ENCODE measurements at regions not wholly inside any gene's neighbourhood (a gene's known extent, or its start where the extent isn't known, plus 50 kb on each side); places are given as distances from the start of the nearest gene placed in this dataset.
"Not testable (repeated sequence)": the region's sequence is repeated elsewhere in the genome, so short reads cannot be mapped to it uniquely, and the experiment has no call there.

DNA sequence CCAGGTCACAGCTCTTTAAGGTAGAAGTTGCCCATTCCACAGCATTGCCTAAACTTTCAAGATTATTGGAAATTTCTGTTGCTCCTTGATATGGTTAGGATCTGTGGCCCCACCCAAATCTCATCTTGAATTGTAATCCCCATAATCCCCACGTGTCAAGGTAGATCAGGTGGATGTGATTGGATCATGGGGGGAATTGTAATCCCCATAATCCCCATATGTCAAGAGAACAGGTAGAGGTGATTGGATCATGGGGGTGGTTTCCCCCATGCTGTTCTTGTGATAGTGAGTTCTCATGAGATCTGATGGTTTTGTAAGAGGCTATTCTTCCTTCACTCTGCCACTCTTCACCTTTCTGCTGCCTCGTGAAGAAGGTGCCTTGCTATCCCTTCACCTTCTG lies 327.4 kb upstream of the MAP3K7 start:
- no peak for DNase-seq (ENCODE audit: low read depth)

- no peak for DNase-seq (ENCODE audit: low read depth)
Measured at GRCh38 chr6:90913266-90913960, 326.5 kb upstream of the MAP3K7 start.

- no peak for DNase-seq (ENCODE audit: low read depth)
Measured at GRCh38 chr6:90911642-90912041, 324.8 kb upstream of the MAP3K7 start.

- DNase-seq (ENCODE audit: low read depth): no peak
Measured at GRCh38 chr6:90910893-90911292, 324.0 kb upstream of the MAP3K7 start.

- no peak for DNase-seq (ENCODE audit: low read depth)
Measured at GRCh38 chr6:90907931-90908655, 321.2 kb upstream of the MAP3K7 start.

- no peak for DNase-seq (ENCODE audit: low read depth)
Measured at GRCh38 chr6:90905351-90905750, 318.5 kb upstream of the MAP3K7 start.

GRCh38 chr6:90900034-90900433 lies 313.2 kb upstream of the MAP3K7 start:
- no peak for DNase-seq (ENCODE audit: low read depth)

DNA sequence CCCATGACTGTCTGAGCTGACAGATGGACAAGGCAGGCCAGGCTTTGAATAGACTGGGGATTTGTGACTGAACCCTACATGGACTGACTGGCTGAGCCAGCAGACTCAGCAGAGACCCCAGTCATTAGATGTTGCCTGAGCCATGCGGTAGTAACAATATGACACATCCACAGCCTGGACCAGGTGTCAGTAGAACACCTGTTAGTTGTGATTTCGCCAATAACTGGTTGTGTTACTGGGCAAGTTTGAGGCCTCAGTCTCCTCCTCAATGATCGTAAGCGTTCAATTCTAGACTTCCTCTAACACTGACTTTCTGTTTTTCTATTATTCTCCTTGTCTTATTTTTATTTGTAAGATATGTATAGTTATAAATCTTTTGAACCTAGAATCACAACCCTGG lies 311.9 kb upstream of the MAP3K7 start:
- DNase-seq (ENCODE audit: low read depth): no peak

GRCh38 chr6:90896075-90896547 lies 309.2 kb upstream of the MAP3K7 start:
- DNase-seq (ENCODE audit: low read depth): no peak

DNA sequence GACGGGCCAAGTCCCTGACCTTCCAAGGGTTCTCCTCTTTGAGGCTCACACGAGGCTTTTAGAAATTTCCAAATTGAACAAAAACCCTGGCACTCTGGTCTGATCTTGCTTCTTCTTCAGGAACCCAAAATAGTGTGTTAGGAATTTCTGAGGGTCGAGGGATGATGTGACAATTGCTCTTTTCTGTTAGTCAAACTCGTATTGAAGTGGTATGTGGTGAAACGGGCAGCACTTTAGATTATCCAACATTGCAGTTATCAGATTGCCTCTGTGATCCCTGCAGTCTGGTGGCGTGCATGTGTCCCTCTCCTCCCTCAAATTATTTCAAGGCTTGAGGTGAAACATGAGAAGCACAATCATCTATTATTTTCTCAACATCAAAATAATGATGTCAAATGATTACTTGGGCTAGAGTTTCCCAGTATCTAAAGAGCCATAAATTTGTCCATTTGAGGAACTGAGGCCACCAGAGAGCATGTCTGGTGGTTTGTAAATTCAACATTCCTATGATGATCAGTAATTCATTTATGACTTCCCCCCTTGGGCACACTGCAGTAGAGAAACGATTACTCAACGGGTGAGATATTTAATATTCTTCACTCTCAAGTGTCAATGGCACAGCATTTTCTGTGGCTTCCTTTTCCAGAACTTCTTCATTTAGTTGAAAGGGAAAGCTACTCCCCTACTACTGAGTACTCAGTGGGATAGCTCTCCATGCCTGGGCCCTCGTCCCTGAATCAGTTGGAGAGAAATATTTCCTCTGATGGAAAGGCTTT lies 308.6 kb upstream of the MAP3K7 start:
- DNase-seq (ENCODE audit: low read depth): no peak

DNA sequence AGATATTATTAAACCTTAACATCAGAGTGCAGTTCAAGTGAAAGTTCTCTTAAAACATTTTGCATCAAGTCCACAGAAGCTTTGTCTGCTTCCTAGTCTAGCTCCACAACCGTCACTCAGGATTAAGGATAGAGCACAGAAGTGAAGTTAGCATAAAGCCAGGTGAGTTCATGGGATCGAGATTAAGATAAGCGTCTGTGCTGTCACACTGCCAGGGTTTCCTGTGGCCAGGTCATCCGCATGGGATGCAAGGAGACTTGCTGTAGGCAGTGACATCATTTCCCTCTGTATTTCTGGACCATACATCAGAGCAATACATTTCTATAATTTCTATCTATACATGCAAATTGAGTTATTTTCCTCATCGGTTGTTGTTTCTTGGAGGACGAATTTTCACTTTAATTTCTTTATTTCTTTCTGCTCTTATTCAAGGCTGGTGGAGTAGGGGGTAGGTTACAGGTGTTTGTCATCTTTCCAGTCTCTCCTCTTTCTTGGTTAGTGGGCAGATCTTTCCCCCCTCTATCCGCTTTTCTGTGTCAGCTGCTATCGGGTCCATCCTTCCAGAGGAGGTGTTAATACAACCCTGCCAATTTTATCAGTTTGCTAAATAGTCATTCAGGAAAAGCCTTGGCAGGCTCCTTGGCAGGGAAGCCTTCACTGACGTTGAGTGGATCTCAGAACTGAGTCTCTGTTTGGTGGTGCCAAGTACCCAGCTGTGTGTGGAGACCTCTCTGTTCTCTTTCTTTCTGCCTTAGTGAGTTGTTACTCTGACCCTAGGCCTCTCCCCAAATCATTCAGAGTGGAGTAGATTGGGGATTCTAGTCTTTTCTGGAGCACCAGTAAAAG lies 307.6 kb upstream of the MAP3K7 start:
- no peak for DNase-seq (ENCODE audit: low read depth)

- no peak for DNase-seq (ENCODE audit: low read depth)
Measured at GRCh38 chr6:90893400-90893799, 306.5 kb upstream of the MAP3K7 start.

- no peak for DNase-seq (ENCODE audit: low read depth)
Measured at GRCh38 chr6:90892271-90892670, 305.4 kb upstream of the MAP3K7 start.

- no peak for DNase-seq (ENCODE audit: low read depth)
Measured at GRCh38 chr6:90891355-90891754, 304.5 kb upstream of the MAP3K7 start.

GRCh38 chr6:90890683-90891330 lies 303.9 kb upstream of the MAP3K7 start:
- no peak for DNase-seq (ENCODE audit: low read depth)

GRCh38 chr6:90887764-90888163 lies 300.9 kb upstream of the MAP3K7 start:
- no peak for DNase-seq (ENCODE audit: low read depth)

DNA sequence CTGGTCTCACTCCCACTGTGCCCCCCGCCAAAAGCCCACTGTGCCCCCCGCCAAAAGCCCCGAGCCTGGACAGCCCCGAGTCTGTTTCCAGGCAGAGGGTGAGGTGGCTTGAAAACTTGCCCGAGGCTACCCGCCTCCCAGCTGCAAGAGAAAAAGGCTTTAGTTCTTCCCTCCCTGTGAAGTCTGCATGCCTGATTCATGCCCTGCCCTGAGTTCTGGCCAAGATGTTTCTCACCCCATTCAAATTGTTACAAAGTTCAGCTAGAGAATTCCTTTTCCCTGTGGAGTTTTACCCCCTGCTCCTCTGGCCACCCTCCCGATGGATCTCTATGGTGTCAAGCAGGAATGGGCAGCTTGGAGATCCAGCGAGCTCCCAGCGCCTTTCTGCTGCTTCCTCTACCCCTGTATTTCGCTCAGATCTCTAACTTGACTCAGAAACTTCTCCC lies 298.8 kb upstream of the MAP3K7 start:
- DNase-seq (ENCODE audit: low read depth): no peak

- not testable (repeated sequence) for DNase-seq (ENCODE audit: low read depth)
Measured at GRCh38 chr6:90885137-90885536, 298.3 kb upstream of the MAP3K7 start.

DNA sequence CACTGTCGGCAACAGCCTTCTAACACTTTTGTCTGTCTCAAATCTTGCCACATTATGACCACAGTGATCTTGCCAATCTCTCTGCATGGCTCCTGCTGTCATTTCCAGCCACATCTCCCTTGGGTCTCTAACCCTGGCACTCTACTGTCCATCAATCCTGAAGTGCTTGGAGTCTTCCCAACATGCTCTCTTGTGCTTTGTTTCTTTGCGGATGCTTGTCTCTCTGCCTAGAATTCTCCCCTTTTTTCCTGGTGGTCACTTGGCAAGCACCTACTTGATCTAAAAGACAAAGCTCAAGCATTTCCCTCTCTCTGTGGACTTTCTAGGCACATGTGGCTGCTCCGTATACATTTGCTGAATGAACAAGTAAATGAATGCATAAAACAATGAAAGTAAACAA lies 290.7 kb upstream of the MAP3K7 start:
- DNase-seq (ENCODE audit: low read depth): no peak

- DNase-seq (ENCODE audit: low read depth): no peak
Measured at GRCh38 chr6:90874931-90875330, 288.1 kb upstream of the MAP3K7 start.

GRCh38 chr6:90872981-90873380 lies 286.1 kb upstream of the MAP3K7 start:
- DNase-seq (ENCODE audit: low read depth): no peak
